GM19395 (cell line): ENCODE measurements at regions not wholly inside any gene's neighbourhood (a gene's known extent, or its start where the extent isn't known, plus 50 kb on each side); places are given as distances from the start of the nearest gene placed in this dataset.

Experiments used
- ATAC-seq: cut with Tn5 transposase; IDR thresholded peaks from one replicate; pipeline ENCODE4 v1.9.1; 2021; ENCODE audit warnings: mild to moderate bottlenecking, moderate library complexity; ENCODE audit not compliant: unreplicated experiment

DNA sequence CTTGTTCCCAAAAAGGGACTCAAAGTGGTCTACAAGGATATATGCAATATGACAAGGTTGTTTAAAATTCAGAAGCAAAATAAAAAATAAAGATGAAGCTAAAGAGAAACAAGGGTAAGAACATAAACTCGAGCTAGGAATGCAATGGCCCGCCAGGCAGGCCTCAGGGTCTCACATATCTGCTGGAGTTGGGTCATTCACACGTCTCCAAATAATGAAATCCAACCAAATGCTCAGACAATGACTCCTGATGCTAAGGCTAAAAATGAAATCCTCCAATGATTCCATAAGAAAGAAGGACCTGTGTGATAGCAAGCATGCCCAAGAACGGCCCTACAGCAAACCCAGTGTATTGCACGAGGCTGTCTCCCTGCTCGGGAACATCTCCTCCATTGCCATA, 153.3 kb upstream of the ETS2 start:
- ATAC-seq = no peak

DNA sequence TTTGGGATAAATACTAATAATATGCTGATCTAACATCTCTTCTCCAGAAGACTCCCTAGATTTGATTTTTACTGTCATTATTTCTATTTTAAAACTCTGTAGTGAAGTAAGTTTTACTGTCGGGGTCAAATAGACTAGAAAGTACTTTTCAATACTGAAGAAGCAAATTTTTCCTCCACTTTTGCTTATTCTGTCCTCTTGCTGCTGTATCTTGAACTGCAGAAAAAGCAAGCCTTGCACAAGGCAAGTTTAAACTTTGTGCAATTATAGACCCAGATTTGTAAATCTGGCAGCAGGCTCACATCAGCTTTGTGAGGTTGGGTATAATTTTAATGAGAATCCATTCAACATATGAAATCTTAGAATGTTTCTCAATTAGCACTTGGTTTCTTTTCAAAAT, 151.1 kb upstream of the ETS2 start:
- ATAC-seq = no peak

DNA sequence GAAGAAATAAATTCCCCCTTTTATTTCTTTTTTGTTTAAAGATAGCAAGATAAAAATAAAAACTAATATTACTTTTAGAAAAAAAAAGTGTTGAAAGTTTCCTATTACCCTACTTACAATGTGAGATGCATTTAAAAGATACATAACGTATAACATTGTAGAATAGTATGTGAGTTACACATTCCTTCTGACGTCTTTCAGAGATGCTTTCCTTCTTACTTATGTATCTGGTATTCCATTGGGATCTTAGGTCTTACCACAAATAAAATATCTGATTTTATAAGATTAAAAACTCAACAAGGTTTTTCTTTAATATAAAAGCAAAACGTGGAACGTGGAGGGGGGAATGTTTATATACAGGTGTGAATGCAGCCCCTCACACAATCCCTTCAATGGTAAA, 147.2 kb upstream of the ETS2 start:
- ATAC-seq = no peak

DNA sequence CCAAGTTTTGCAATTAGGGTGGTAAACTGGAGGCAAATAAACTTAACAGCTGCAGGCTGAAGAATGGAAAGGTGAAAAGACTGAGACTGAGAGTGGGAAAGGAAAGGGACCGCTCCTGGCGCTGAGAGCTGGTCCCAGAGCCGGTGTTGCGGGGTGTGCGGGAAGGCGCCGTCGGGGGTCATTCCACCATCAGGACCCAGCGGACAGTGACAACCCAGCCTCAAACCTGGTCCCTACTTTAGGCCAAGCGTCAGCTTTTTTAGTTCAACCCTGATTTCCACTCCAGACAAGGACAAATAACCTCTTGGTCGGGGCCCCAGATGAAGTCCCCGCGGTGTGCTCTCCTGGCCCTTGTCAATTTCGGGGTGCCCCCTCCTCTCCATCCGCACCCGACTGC, 145.8 kb upstream of the ETS2 start:
- no peak for ATAC-seq

DNA sequence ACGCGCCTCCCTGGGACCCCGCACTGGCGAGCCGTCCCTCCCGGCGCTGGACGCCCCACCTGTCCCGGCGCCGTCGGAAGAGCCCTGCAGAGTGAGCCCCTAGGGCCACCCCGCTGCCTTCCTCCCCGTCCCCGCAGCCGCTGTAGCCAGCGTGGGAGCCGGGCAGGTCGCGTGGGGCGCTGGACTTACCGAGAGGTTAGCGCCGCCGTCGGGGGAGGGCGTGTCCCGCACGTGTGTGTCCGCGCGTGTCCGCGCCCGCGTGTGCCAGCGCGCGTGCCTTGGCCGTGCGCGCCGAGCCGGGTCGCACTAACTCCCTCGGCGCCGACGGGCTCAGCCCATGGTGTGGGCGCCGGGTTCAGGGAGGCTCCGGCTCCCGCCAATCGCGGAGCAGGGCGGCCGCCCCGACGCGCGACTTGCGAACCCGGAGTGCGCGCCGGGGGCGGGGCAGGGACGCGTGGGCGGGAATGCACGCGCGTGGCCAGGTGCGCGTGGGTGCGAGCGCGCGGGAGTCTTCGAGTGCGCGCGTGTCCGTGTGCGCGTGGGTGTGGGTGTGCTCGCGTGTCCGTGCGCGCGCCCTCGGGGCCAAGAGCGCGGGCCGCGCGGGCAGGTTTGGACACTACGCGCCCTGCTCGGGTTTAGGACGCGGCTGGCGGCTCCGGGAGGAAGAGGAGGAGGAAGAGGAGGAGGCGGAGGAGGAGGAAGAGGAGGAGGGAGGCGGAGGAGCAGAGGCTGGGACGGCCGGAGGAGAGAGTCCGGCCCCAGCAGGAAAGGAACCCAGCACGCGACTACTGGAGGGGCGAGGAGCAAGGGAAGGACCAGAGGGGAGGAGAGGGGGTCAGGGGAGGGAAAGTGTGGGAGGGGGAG, 145.2 kb upstream of the ETS2 start:
- no peak for ATAC-seq

DNA sequence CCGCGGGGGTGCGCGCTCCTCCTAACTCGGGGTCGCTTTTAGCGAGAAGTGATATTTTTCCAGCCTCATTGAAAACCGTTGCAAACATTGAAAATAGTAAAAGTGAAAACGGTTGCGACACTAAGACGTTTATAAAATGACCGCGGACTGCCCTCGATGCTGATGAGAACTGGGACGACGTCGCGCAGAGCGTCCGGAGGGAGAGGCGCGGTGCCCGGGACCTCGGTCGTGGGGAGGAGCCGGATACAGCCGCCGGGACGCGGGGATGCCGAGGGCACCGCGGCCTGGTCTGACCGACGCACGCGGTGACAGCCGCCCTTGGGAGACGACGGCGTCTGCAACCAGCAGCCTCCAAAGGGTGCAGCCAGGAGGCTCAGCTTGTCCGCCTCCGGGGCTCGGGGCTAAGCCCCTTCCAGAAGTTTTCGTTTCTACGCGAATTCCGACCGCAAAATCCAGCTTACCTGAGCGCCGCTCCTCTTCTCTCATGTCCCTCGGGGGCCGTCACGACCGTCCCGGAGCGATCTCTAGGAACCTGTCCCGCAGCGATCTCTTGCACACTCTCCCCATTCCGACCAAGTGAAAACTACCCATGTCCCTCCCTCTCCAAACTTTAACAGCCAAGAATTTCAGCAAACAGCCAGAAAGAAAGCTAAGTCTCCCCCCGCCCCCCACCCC, 144.4 kb upstream of the ETS2 start:
- ATAC-seq = no peak

DNA sequence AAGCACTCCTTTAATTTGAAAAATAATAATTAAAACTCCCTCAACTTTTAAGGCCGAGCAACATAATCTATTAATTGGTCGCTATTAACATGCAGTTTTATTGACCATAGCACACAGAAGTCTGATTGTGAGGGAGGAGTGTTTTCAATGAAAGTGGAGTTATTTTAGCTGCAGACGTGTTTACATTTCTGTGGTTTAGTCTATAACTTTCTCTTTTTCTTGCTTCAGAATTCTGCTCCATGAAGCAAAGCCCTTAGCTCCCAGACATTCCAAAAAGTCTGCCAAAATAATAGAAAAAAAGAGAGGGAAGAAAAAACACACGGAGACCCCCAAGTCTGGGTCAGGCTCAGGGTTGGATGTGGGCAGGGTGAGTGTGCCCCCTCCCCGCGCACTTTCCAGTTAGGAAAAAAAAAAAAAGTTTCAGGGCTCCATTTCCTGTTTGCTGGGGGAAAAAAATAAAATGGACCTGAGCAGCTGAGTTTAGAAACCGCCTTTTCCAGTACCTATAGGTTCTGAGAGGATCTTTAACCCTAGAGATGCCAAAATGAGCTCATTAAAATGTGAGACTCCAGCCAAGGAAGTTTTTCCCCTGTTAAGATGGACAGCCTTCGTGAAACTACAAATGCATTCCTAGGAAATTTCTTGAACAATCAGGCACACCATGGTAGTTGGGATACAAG, 143.7 kb upstream of the ETS2 start:
- no peak for ATAC-seq

DNA sequence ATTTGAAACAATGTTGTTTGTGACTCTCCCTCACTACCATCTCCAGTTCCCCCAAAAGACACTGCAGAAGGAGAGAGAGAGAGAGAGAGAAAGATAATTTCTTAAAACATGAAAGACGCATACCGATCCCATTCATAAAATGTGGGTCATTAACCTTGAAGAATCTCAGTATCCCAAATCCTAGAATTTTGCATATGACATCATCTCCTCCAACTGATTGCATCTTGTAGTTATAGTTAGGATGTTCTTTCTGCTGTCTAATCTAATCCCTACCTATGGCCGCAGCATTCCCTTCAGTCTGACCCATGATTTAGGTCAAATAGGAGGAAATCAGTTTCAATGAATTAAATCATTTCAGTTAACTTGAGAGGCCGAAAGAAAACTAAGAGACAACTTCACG, 142.4 kb upstream of the ETS2 start:
- no peak for ATAC-seq

DNA sequence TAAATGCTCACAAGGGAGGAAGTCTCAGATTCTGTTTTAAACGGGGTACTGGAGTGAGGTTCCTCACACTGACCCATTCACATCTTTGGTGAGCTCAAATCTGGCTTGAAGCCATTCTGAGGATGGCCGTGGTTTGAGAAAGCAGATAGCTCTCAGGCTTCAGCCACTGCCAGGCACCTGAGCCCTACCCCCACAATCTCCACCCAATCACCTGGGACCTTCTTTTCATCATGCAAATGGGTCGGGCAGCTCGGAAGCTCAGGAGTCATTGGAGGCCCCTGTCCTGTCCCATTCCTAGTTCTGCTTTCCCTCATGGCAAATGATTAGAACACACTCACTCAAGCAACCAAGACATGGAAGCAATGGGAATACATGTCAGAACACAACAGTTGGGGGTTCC, 141.4 kb upstream of the ETS2 start:
- no peak for ATAC-seq

DNA sequence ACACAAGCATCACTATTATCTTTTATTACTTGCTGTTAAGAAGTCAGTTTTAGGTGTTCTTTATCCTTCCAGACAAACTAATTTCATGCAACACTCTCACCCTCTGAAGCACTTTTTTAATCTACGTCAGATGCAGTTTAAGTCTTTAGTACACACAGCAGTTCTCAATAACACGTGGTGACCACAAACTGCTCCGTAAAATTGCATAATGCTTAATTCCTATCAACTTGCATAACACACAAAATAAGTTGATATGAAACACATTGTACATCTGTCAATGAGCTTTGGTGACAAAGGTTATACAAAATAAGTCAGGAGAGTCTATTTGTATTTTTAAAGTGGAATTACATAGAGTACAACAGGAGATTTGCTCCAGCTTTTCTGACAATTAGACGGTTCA, 140.9 kb upstream of the ETS2 start:
- ATAC-seq = no peak

DNA sequence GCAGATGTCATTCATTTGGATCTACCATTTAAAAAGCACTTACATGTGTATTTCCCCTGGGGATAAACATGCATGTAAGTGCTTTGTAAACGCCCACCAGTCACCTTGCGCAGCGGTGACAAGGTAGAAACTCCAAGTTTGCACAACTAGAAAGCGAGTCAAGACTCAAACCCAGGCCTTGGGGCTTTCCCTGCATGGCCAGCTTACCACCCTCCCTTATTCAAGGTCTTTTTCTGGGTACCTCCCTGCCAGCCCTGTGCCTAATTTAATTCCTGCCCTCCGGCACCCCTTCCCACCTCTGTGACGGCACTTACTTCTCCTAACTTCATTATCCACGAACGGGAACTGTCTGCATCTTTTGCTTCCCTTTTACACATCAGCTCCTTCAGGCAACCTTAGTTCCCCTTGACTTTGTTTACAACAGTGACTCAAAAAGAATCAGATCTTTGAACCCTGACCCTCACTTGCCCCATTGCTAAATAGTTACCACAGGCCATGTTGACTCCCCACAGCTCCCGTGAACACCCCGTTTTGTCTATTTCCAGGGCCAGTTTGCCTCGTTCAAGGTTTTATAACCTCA, 138.3 kb upstream of the ETS2 start:
- ATAC-seq = no peak

DNA sequence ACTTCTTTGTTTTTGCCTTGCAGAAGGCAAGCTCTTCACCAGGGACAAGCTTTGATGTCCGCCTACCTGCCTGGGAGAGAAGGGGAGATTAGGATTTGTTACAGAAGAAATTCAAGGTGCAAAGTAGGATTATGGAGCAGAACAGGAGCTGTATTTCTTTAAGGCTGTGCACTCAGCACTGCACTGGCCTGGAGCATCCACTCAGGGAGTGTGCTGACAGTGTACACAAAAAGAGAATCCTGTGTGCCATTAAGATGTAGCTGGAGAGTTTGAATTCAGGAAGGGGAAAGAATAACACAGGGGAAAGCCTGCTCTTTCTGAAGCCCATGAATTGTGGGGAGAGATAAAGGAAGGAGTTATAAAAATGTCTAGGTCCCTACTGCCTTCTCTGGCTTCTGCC, 137.7 kb upstream of the ETS2 start:
- no peak for ATAC-seq

DNA sequence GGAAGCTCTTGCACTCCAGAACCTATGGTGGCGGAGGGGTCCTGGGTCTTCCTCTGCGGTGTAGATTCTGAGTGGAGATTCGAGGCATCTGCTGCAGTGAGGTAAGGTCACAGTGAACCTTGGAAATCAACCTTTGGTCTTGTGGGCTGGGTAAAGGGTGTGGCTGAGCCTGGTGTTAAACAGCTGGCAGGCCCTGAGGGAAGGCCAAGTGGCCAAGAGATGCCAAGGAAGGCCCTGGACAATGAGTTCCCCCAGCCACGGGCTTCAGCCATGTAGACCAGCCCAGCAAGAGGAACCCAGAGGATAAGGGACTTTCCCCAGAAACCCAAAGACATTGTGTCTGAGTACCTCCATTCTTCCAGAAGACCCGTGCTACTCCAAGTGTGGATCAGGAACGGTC, 137.2 kb upstream of the ETS2 start:
- ATAC-seq = no peak

DNA sequence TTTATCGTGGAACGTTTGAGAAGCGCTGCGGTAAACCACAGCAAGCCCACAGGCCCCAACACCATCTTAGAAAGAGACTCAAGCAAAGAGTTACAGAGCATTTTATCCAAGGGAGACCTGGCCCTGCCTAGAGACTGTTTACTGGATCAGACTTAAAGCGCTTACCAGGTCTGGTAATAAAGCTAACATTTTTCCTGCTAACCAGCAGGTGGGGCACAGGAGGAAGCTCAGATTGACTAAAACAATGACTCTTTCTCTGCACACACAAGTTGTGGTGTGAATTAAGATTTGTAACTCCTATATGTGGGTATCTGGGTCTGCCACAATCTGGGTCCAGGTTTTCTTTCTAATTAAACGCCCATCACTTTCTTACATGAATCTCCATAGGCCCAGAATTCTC, 136.5 kb upstream of the ETS2 start:
- ATAC-seq = no peak

DNA sequence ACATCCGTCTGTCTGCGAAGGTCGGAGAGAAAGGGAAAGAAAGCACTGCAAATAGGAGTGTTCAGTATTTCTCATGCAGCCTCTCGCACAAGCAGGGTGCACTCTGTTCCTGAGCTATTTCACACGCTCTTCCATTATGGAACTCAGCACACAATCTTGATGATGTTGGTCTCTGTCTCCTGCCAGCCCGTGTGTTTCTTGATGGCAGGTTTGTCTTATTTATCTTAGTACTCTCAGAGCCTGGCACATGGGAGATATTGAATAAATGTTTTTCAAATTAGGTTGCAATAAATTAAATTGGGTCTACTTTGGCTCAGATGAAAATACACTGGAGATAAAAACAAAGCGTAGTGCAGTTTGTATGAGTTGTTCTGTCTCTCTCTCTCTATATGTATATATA, 134.9 kb upstream of the ETS2 start:
- no peak for ATAC-seq

DNA sequence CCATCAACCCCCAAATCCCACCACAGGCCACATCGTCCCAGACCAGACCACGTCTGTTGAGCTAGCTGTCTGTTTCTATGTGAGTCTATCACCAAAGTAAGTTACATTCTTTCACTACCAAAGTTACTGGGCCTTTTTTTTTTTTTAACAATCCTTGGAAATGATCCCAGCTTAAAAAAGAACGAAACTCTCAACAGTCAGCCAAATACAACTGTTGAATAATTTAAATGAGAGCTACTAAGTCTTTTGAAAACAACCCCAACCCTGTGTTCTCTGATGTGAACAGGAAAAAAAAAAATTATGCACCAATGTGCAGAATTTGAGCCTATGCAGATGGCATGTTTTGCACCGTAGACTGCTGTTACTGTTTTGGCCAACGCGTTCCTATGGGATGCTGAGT, 134.0 kb upstream of the ETS2 start:
- ATAC-seq = no peak

DNA sequence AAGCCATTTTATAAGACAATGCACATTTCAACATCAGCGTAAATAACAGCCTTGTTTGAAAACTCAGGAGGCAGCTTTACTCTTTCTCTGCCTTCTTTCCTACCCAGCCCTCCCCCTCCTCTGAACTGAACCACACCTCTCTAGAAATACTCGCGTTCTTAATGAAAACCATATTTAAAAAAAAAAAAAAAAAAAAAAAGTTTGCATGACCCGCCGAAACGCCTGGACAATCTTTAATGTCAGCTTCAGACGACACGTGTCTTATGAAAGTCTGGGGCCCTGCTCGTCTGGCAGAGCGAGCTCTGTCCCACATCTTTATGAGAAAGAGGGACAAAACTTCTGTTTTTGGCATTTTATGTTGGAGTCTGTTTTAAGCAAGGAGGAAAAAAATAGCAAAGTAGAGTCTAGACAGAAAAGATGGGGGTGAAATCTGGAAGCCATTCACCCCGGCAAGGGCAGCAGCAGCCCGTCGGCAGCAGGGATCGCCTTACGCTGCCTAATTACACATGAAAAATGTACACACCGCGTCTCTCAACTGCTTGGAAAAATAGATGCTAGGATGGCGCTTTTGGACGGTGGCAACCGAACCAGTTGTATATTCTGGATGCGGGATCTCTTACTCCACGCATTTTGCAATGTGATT, 130.4 kb upstream of the ETS2 start:
- ATAC-seq = no peak

DNA sequence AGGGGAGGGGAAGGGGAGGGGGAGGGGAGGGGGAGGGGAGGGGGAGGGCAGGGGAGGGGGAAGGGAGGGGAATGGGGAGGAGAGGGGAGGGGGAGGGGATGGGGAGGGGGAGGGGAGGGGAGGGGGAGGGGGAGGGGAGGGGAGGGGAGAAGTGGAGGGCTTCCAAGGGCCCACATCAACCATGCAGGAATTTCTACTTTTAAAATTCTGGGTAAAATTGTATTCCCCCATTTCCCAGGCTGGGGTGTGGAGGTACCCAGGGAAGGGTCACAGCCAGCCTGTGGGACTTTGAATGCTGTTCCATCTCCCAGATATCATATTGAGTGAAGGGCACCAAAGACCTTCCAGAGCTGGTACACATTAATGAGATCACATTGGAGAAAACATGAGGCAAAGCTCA, 126.9 kb upstream of the ETS2 start:
- no peak for ATAC-seq

DNA sequence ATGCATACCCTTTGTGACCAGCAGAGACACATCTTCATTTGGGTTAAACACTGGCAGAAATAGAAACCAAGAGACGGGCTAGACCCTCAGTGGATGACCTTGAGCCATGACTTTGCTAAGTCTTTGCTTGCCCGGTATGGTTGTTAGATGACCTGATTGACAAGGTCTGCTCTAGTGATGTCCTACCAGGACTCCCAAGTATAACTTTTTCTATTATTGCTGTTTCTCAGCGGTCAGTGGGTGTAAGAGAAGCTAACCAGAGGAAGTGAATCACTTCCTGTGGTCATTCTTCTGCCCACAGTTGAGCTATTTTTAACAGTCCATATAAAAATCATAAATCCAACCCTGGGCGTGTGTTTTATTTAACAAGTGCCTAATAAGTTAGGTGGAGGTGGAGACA, 126.2 kb upstream of the ETS2 start:
- peak; percentile 57 for ATAC-seq

DNA sequence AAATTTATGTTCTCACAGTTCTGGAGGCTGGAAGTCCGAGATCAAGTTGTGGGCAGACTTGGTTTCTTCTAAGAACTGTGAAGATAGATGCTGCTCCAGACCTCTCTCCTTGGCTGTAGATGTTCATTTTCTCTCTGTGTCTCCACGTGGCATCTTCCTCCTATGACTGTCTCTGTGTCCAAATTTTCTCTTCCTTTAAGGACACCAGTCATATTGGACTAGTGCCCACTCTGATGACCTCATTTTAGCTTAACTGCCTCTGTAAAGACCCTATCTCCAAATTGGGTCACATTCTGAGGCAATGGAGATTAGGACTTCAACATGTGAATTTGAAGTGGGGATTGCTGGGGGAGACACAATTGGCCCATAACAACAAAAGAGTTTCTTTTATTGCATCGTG, 125.3 kb upstream of the ETS2 start:
- ATAC-seq = no peak

DNA sequence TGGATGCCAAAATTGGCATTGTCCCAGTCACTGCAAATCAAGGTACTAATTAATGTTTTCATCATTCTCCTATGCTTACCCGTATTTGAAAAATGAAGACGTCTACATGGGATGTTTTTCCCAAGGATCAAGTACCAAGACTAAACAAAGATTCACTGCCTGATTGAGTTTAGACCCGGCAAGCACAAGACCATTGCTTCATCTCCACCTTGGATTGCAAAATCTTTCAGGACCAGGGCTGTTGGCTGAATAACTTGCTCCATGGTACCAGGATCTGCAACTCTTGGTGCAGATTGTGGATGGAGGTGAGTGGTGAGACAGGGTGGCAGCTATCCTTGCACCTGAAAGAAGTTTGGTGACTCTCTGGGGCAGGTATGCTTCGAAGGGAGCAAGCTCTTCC, 122.5 kb upstream of the ETS2 start:
- no peak for ATAC-seq
